ENCODE measurements at regions not wholly inside any gene's neighbourhood (a gene's known extent, or its start where the extent isn't known, plus 50 kb on each side); places are given as distances from the start of the nearest gene placed in this dataset.

GRCh38 chr4:122224348-122224747, 72.2 kb downstream of the BLTP1 start:
- TF ChIP-seq EZH2 (IDR thresholded peaks at IDR 0.05; ENCODE audit: borderline replicate concordance, low read depth, low read length, severe bottlenecking) = no peak
- TF ChIP-seq, protein P1, sequence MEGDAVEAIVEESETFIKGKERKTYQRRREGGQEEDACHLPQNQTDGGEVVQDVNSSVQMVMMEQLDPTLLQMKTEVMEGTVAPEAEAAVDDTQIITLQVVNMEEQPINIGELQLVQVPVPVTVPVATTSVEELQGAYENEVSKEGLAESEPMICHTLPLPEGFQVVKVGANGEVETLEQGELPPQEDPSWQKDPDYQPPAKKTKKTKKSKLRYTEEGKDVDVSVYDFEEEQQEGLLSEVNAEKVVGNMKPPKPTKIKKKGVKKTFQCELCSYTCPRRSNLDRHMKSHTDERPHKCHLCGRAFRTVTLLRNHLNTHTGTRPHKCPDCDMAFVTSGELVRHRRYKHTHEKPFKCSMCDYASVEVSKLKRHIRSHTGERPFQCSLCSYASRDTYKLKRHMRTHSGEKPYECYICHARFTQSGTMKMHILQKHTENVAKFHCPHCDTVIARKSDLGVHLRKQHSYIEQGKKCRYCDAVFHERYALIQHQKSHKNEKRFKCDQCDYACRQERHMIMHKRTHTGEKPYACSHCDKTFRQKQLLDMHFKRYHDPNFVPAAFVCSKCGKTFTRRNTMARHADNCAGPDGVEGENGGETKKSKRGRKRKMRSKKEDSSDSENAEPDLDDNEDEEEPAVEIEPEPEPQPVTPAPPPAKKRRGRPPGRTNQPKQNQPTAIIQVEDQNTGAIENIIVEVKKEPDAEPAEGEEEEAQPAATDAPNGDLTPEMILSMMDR (IDR thresholded peaks at IDR 0.05; ENCODE audit: borderline replicate concordance, extremely low read depth, low read length, poor library complexity, severe bottlenecking) = no peak

Measured in DND-41 (cell line).